IPS DF 19.7 (cell line): ENCODE measurements at regions not wholly inside any gene's neighbourhood (a gene's known extent, or its start where the extent isn't known, plus 50 kb on each side); places are given as distances from the start of the nearest gene placed in this dataset.

ENCODE experiments used
- DNase-seq: peaks from one replicate; pipeline ENCODE4 v3.0.0-alpha.2; 2013; ENCODE audit warnings: low read depth, low spot score

GRCh38 chr3:150033721-150034120 lies 63.0 kb upstream of the PFN2 start:
- DNase-seq = no peak

DNA sequence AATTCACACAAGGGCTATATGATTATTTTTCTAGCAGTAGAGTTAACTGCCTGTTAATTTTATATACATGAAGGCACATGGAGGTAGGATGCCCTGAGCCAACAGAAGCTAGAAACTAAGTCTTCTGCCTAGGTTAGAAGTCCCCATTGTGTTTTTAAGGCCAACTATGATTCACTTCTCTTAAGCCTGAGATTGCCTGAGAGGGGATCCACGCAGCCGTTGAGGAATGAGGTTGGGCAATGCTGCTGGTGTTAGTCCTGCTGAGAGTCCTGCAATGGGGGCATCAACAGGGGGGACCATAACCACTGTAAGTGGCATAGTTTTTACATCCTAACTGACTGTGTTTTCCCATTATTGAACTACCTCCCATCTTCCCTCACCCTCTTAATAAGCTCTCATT lies 60.1 kb upstream of the PFN2 start:
- DNase-seq = no peak

- DNase-seq = no peak
Observed at GRCh38 chr3:150023239-150023636, 52.5 kb upstream of the PFN2 start.

DNA sequence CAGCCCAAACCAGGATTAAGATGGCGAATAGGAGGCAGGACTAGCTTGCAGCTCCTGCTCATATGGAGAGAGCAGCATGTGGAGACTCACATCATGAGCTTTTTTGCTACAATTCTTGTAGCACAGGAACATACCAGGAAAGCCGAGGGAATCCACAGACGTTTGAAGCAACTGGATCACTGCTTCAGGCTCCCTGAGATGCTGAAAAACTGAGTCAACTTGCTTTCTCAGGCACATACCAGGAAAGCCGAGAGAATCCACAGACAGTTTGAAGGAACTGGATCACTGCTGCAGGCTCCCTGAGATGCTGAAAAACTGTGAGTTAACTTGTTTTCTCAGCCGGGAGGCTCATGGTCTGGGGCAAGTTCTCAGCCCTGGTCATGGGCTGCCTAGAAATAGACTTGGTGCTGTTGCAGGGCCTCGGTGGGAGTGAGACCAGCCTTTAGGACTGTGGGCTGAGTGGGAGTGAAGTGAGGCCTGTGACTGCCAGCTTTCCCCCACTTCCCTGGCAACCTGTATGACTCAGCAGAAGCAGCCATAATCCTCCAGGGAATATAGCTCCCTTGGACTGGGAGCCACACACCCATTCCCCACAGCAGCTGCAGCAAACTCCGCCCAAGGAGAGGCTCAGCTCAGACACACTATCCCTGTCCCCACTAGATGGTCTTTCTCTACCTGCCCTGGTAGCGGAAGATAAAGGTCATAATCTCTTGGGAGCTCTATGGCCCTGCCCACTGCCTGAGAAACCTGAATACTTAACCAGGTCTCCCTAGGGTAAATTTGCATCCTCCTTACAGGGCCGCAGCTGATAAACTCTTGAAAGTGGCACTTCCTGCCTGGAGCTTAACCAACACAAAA lies 51.9 kb upstream of the PFN2 start:
- no peak for DNase-seq

DNA sequence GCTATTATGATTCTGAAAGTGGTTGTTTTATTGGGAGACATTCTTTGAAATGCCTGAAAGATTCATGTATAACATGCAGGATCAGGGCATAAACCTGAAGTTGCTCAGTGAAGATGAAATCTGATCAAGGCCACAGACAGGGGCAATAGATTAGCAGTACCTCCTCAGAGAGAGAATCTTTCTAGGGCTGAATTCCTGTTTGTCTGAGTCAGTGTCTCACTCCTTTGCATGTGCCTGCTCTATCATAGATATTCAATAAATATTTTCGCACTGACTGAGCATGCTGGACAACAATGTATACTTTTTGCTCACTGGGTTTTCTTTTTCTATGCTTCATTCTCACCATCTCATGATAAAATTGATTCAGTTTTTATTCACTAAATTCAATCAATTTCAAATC lies 49.8 kb upstream of the PFN2 start:
- no peak for DNase-seq
